Endothelial cell of umbilical vein (primary cell): ENCODE measurements at regions not wholly inside any gene's neighbourhood (a gene's known extent, or its start where the extent isn't known, plus 50 kb on each side); places are given as distances from the start of the nearest gene placed in this dataset.

ENCODE experiments used
- BruUV-seq: library from RNA; stranded (reverse); fragments of 400-500 nt; replicated peaks from 2 replicates; lab custom pipeline; 2021; lab: Mats Ljungman, UMichigan
- CTCF ChIA-PET: fragments of 300-600, 350-600 bp; sonication (Branson Sonifier 250); formaldehyde crosslinking; loops from one replicate; lab custom pipeline; 2021; ENCODE audit warnings: antibody characterized with exemption, inconsistent platforms; lab: Charles Lee
- POLR2A ChIA-PET: fragments of 300-600, 350-600 bp; sonication (Branson Sonifier 250); formaldehyde crosslinking; loops from one replicate; lab custom pipeline; 2021; ENCODE audit warnings: antibody characterized with exemption, inconsistent platforms; lab: Charles Lee
- DNase-seq: peaks from one replicate; pipeline ENCODE4 v3.0.0-alpha.2; 2011; ENCODE audit warnings: low read depth, low spot score
- FAIRE-seq: peaks from 2 replicates; lab custom pipeline; 2011; peaks lifted over from hg19 to GRCh38; lab: Jason Lieb, UNC
- H2AFZ ChIP-seq: 2 replicates; pipeline ENCODE4 v1.6.0; 2012; ENCODE audit warnings: low read depth, low read length, control low read depth, inconsistent platforms
- H3K27ac ChIP-seq: 2 replicates; pipeline ENCODE4 v1.5.1; 2011; ENCODE audit warnings: low read depth, mild to moderate bottlenecking, control low read depth, low read length, moderate library complexity; ENCODE audit not compliant: insufficient read depth
- H3K27me3 ChIP-seq, 2 experiments: 2 replicates each; pipeline versions ENCODE4 v1.6.0 to v1.6.1; 2011; ENCODE audit warnings: low read length in 2 of 2, mixed read lengths in 1 of 2; ENCODE audit not compliant: control insufficient read depth in 2 of 2, insufficient read depth in 2 of 2
- H3K36me3 ChIP-seq, 2 experiments: 2 replicates in 1 of 2; 3 replicates in 1 of 2; pipeline ENCODE4 v1.5.1; 2011; ENCODE audit warnings: low read length in 2 of 2, mild to moderate bottlenecking in 1 of 2, moderate library complexity in 1 of 2; ENCODE audit not compliant: control insufficient read depth in 2 of 2, insufficient read depth in 2 of 2; ENCODE audit errors: extremely low read depth in 1 of 2
- H3K4me1 ChIP-seq: 3 replicates; pipeline ENCODE4 v1.5.1; 2011; ENCODE audit warnings: mild to moderate bottlenecking, low read length; ENCODE audit not compliant: control insufficient read depth, insufficient read depth; ENCODE audit errors: extremely low read depth
- H3K4me2 ChIP-seq: 2 replicates; pipeline ENCODE4 v1.6.1; 2011; ENCODE audit warnings: low read length, control low read depth, mixed read lengths; ENCODE audit not compliant: insufficient read depth
- H3K4me3 ChIP-seq, 3 experiments: fragments of 200-600 bp in 1 of 3; sonication (generic), shearing (Covaris generic) in 1 of 3; replicated peaks in 1 of 3; 2 replicates each; pipeline ENCODE4 v1.5.1; 2011 to 2016; ENCODE audit warnings: control low read depth in 3 of 3, low read length in 3 of 3, mild to moderate bottlenecking in 2 of 3, inconsistent platforms in 1 of 3, low read depth in 1 of 3, moderate library complexity in 1 of 3; ENCODE audit not compliant: insufficient read depth in 1 of 3
- H3K79me2 ChIP-seq: 2 replicates; pipeline ENCODE4 v1.6.0; 2012; ENCODE audit warnings: low read length, inconsistent platforms; ENCODE audit not compliant: control insufficient read depth, insufficient read depth
- H3K9ac ChIP-seq: replicated peaks from 2 replicates; pipeline ENCODE3; 2011; ENCODE audit warnings: low read length, control low read depth; ENCODE audit not compliant: insufficient read depth; ENCODE audit errors: extremely low read depth
- H3K9me1 ChIP-seq: replicated peaks from 3 replicates; pipeline ENCODE4 v1.6.0; 2011; ENCODE audit warnings: mild to moderate bottlenecking, low read length; ENCODE audit not compliant: control insufficient read depth, insufficient read depth; ENCODE audit errors: extremely low read depth
- H3K9me3 ChIP-seq: replicated peaks from 2 replicates; pipeline ENCODE4 v1.5.1; 2012; ENCODE audit warnings: low read length, inconsistent platforms; ENCODE audit not compliant: control insufficient read depth, insufficient read depth
- H4K20me1 ChIP-seq: replicated peaks from 2 replicates; pipeline ENCODE3; 2011; ENCODE audit warnings: mild to moderate bottlenecking, low read length; ENCODE audit not compliant: control insufficient read depth, insufficient read depth; ENCODE audit errors: extremely low read depth
- EZH2 ChIP-seq: IDR thresholded peaks from 2 replicates; pipeline ENCODE4 v1.6.1; 2012; ENCODE audit warnings: borderline replicate concordance, low read depth, mild to moderate bottlenecking, moderate library complexity, low read length, inconsistent platforms; ENCODE audit not compliant: severe bottlenecking
- FOS ChIP-seq: IDR thresholded peaks from 2 replicates; pipeline ENCODE4 v1.6.1; 2011; ENCODE audit warnings: mild to moderate bottlenecking, low read length, moderate library complexity, borderline replicate concordance; ENCODE audit not compliant: insufficient read depth
- GATA2 ChIP-seq: IDR thresholded peaks from 2 replicates; pipeline ENCODE4 v1.7.0; 2011; ENCODE audit warnings: low read depth, mild to moderate bottlenecking, moderate library complexity, mixed read lengths, low read length; ENCODE audit not compliant: insufficient read length, insufficient read depth
- JUN ChIP-seq: IDR thresholded peaks from 2 replicates; pipeline ENCODE4 v1.6.1; 2011; ENCODE audit warnings: borderline replicate concordance, low read depth; ENCODE audit not compliant: insufficient read length, insufficient read depth
- MYC ChIP-seq: IDR thresholded peaks from one replicate; pipeline ENCODE4 v1.6.1; 2011; ENCODE audit warnings: mild to moderate bottlenecking, low read depth, low read length
- POLR2A ChIP-seq: IDR thresholded peaks from 2 replicates; pipeline ENCODE4 v1.6.1; 2012; ENCODE audit warnings: low read depth, mild to moderate bottlenecking, control low read depth, low read length
- POLR2AphosphoS5 ChIP-seq: IDR thresholded peaks from 2 replicates; pipeline ENCODE4 v1.6.1; 2012; ENCODE audit warnings: low read depth, mild to moderate bottlenecking, control low read depth, low read length, moderate library complexity; ENCODE audit not compliant: insufficient read depth
- dilution Hi-C: fragments of 300-500 bp; cut with MboI; formaldehyde crosslinking; loops from one replicate; pipeline ENCODE4 v1.15.0; 2019; ENCODE audit warnings: low sequenced_read_pairs; ENCODE audit not compliant: extremely low pct_ligation_motif_present
- intact Hi-C: fragments of 100-400 bp; cut with micrococcal nuclease; formaldehyde crosslinking; loops from one replicate; pipeline ENCODE4 v1.10.0; 2022
- TF ChIP-seq, protein P1 (sequence below): IDR thresholded peaks from 2 replicates; pipeline ENCODE4 v1.6.1; 2011; ENCODE audit not compliant: insufficient read depth, insufficient read length
- TF ChIP-seq, protein P2 (sequence below), 2 donors: IDR thresholded peaks; 1 replicate in 1 of 2; 2 replicates in 1 of 2; pipeline ENCODE4 v1.5.1; 2011; ENCODE audit warnings: low read length in 2 of 2, mild to moderate bottlenecking in 2 of 2, moderate library complexity in 2 of 2, control low read depth in 1 of 2, inconsistent platforms in 1 of 2, low read depth in 1 of 2; ENCODE audit not compliant: insufficient read depth in 1 of 2; ENCODE audit errors: extremely low read depth in 1 of 2

- no peak for FAIRE-seq
These were observed 1157.4 kb upstream of the AUTS2 start for GRCh38 chr7:68440866-68441265.

More at GRCh38 chr7:68440866-68441265, 1157.4 kb upstream of the AUTS2 start:
- Histone ChIP-seq H3K36me3 (no peaks in the 10 kb centered on the region), H3K9ac (no peak overlapping the region), H4K20me1 (no peaks in the 10 kb centered on the region), H3K4me3 (no peak overlapping the region), H3K4me1 (no peaks in the 10 kb centered on the region), H3K27ac (no peak overlapping the region), H3K4me2 (no peak overlapping the region), H3K9me1 (no peaks in the 10 kb centered on the region), H3K79me2 (no peaks in the 10 kb centered on the region), H3K9me3 (no peaks in the 10 kb centered on the region), H3K27me3 (no peaks in the 10 kb centered on the region), H2AFZ (no peak overlapping the region)
- dilution Hi-C loops (no loop called here), intact Hi-C loops (no loop called here)
- no TSS peak for BruUV-seq
- TF ChIP-seq POLR2A = no peak
- TF ChIP-seq, protein P1, sequence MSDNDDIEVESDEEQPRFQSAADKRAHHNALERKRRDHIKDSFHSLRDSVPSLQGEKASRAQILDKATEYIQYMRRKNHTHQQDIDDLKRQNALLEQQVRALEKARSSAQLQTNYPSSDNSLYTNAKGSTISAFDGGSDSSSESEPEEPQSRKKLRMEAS = no peak
- no peak for TF ChIP-seq EZH2
- no peak for TF ChIP-seq JUN
- TF ChIP-seq, protein P2, sequence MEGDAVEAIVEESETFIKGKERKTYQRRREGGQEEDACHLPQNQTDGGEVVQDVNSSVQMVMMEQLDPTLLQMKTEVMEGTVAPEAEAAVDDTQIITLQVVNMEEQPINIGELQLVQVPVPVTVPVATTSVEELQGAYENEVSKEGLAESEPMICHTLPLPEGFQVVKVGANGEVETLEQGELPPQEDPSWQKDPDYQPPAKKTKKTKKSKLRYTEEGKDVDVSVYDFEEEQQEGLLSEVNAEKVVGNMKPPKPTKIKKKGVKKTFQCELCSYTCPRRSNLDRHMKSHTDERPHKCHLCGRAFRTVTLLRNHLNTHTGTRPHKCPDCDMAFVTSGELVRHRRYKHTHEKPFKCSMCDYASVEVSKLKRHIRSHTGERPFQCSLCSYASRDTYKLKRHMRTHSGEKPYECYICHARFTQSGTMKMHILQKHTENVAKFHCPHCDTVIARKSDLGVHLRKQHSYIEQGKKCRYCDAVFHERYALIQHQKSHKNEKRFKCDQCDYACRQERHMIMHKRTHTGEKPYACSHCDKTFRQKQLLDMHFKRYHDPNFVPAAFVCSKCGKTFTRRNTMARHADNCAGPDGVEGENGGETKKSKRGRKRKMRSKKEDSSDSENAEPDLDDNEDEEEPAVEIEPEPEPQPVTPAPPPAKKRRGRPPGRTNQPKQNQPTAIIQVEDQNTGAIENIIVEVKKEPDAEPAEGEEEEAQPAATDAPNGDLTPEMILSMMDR (IDR thresholded peaks at IDR 0.05; ENCODE audit: extremely low read depth in 1 of 2, insufficient read depth in 1 of 2, low read depth in 1 of 2, low read length in 2 of 2) = no peak
- TF ChIP-seq FOS = no peak
- TF ChIP-seq MYC = no peak
- no peak for TF ChIP-seq POLR2AphosphoS5
- no peak for TF ChIP-seq GATA2
- DNase-seq = no peak
- ChIA-PET POLR2A (no interaction called here), CTCF (no interaction called here)
